ENCODE measurements at regions not wholly inside any gene's neighbourhood (a gene's known extent, or its start where the extent isn't known, plus 50 kb on each side); places are given as distances from the start of the nearest gene placed in this dataset.

DNA sequence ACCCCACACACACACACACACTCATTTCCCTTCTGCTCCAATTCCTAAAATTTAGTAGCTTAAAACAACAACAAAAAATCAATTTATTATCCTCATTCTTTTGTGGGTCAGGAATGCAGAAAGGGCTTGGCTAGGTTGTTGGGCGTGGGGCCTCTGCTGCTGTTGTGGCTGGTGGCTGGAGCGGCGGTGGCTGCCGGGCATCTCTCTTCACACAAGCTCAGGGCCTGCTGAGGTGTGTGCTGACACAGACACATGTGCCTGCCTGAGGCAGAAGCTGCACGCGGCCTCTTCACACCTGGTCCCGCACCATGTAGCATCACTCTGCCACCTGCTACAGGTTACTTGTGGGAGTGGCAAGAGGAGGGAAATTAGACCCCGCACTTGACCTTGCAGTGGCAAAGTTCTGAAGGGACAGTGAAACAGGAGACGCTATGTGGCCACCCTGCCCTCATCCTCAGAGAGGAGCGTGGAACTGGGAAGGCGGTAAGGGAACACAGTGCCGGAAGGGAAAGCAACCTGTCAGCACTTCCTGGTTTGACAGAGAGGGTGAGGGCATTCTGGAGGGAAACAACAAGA is 64.0 kb upstream of the PRR20G start:
- Histone ChIP-seq H3K4me1 (ENCODE audit: control insufficient read depth in 1 of 2, low read depth in 2 of 2) (no peaks in the 10 kb centered on the region), H3K27ac (no peak overlapping the region), H3K4me3 (no peak overlapping the region), H3K27me3 (replicated peaks; ENCODE audit: insufficient read depth) (no peaks in the 10 kb centered on the region), H3K36me3 (no peaks in the 10 kb centered on the region), H3K9me3 (peaks cover 2% of the 10 kb centered on the region)
- no peak for ATAC-seq (ENCODE audit: insufficient number of reproducible peaks, low FRiP score, low read depth)
- no peak for DNase-seq (ENCODE audit: low spot score)
- TF ChIP-seq, protein P1, sequence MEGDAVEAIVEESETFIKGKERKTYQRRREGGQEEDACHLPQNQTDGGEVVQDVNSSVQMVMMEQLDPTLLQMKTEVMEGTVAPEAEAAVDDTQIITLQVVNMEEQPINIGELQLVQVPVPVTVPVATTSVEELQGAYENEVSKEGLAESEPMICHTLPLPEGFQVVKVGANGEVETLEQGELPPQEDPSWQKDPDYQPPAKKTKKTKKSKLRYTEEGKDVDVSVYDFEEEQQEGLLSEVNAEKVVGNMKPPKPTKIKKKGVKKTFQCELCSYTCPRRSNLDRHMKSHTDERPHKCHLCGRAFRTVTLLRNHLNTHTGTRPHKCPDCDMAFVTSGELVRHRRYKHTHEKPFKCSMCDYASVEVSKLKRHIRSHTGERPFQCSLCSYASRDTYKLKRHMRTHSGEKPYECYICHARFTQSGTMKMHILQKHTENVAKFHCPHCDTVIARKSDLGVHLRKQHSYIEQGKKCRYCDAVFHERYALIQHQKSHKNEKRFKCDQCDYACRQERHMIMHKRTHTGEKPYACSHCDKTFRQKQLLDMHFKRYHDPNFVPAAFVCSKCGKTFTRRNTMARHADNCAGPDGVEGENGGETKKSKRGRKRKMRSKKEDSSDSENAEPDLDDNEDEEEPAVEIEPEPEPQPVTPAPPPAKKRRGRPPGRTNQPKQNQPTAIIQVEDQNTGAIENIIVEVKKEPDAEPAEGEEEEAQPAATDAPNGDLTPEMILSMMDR (IDR thresholded peaks at IDR 0.05): no peak

GRCh38 chr3:127351321-127351720 is 63.5 kb upstream of the PRR20G start:
- DNase-seq (ENCODE audit: low spot score) (no peak), ATAC-seq (ENCODE audit: insufficient number of reproducible peaks, low FRiP score, low read depth) (no peak)
- Histone ChIP-seq H3K4me1 (ENCODE audit: control insufficient read depth in 1 of 2, low read depth in 2 of 2) (no peaks in the 10 kb centered on the region), H3K9me3 (no peaks in the 10 kb centered on the region), H3K27me3 (replicated peaks; ENCODE audit: insufficient read depth) (no peaks in the 10 kb centered on the region), H3K27ac (no peak overlapping the region), H3K4me3 (no peak overlapping the region), H3K36me3 (no peaks in the 10 kb centered on the region)
- TF ChIP-seq, protein P1 (IDR thresholded peaks at IDR 0.05): no peak

DNA sequence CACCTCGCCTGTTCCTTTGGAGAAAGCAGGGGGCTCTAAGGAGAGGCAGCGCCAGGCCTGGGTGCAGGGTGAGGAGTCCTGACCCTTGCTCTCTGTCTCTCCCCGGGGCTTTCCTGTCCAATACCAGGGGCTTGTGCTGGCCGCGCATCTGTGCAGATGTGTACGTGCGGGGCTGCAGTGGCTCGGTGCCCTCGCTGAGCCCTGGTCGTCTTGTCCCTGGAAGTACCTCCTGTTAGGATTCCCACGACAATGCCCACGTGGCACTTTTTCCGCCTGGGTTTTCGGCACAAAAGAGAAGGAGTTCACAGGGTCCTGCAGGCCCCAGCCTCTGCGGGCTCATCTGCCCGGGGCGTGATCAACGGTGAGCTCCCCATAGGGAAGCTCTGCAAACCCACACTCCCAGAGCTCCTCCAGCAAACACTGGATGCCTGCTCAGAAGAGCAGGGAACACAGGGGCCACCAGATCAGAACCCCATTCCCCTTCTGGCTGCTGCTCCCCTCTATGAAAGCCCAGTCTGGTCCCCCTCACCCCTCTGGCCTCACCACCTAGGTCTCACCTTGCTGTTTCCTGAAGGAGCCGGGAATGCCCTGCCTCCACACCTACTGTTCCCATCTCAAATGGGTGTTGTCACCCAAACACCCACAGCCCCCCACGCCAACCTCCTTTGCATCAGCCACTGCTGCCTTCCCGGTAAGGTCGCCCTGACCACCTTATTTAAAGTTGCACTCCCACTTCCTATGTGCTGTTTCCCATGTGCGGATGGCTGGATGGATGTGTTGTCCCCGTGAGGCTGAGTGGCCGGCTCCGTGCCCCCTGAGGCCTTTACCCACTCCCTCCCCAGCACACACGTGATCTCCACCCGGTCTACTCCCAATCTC is 62.6 kb upstream of the PRR20G start:
- TF ChIP-seq, protein P1 (IDR thresholded peaks at IDR 0.05): no peak
- H3K36me3 ChIP-seq: no peaks in the 10 kb centered on the region
- no peaks in the 10 kb centered on the region for H3K9me3 ChIP-seq
- no peaks in the 10 kb centered on the region for H3K27me3 ChIP-seq (replicated peaks; ENCODE audit: insufficient read depth)
- ATAC-seq (ENCODE audit: insufficient number of reproducible peaks, low FRiP score, low read depth) (no peak), DNase-seq (ENCODE audit: low spot score) (no peak)
- no peaks in the 10 kb centered on the region for H3K4me1 ChIP-seq (ENCODE audit: control insufficient read depth in 1 of 2, low read depth in 2 of 2)
- no peak overlapping the region for H3K27ac ChIP-seq
- H3K4me3 ChIP-seq: no peak overlapping the region

DNA sequence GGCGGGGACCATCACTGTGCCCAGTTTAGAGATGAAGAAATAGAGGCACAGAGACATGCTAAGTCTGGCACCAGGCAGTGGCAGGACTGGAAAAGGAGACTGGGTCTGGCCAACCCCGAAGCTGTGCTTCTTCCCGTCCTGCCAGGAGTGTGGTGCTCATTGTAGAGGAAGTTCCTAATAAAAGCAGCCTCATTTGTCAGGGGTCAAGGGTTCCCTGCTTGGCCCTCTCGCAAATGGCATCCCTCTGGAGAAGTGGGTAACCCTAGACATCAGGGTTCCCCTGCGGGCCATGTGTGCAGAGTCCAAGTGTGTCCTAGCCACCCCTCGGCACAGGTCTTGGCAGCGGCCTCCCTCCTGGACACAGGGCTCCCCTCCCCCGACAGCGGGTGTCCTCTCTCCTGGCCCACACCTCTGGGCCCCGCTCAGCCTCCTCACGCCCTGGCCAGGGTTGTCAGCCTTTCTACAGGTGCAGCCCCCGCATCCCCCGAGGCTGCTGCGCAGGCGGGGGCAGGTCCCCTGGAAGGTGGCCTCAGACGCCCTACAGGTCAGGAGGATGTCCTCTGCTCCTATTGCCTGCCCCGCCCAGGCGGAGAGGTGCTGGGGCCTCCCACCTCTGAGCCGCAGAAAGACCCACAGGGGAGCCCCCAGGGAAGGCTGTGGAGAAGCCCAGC is 61.8 kb upstream of the PRR20G start:
- Histone ChIP-seq H3K36me3 (no peaks in the 10 kb centered on the region), H3K27ac (no peak overlapping the region), H3K4me3 (no peak overlapping the region), H3K9me3 (no peaks in the 10 kb centered on the region), H3K27me3 (replicated peaks; ENCODE audit: insufficient read depth) (no peaks in the 10 kb centered on the region), H3K4me1 (ENCODE audit: control insufficient read depth in 1 of 2, low read depth in 2 of 2) (no peaks in the 10 kb centered on the region)
- ATAC-seq (ENCODE audit: insufficient number of reproducible peaks, low FRiP score, low read depth) (no peak), DNase-seq (ENCODE audit: low spot score) (no peak)
- TF ChIP-seq, protein P1 (IDR thresholded peaks at IDR 0.05): no peak

DNA sequence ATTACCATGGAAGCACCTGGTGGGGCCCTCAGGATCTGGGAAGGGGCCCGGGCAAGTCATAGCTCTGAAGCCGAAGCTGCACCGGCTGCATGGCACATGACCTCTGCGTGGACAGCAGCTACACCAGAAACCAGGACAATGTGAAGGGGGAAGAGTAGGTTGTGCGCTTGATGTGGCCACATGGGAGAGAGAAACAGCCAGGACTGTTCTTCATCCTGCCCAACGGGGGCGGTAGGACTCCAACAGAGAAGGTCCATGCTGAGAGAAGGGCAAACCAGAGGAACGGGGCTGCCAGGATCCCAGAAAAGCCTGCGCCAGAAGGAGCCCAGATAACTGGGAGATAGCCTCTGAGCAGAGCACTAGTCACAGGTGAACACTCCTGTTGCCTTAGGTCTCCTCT is 54.9 kb upstream of the PRR20G start:
- no peaks in the 10 kb centered on the region for H3K4me1 ChIP-seq (ENCODE audit: control insufficient read depth in 1 of 2, low read depth in 2 of 2)
- H3K9me3 ChIP-seq: no peaks in the 10 kb centered on the region
- ATAC-seq (ENCODE audit: insufficient number of reproducible peaks, low FRiP score, low read depth): no peak
- no peak overlapping the region for H3K4me3 ChIP-seq
- DNase-seq (ENCODE audit: low spot score): no peak
- no peaks in the 10 kb centered on the region for H3K27me3 ChIP-seq (replicated peaks; ENCODE audit: insufficient read depth)
- no peaks in the 10 kb centered on the region for H3K36me3 ChIP-seq
- TF ChIP-seq, protein P1 (IDR thresholded peaks at IDR 0.05): no peak
- no peak overlapping the region for H3K27ac ChIP-seq

Measured in thoracic aorta (tissue), 2 donors.